ENCODE measurements at regions not wholly inside any gene's neighbourhood (a gene's known extent, or its start where the extent isn't known, plus 50 kb on each side); places are given as distances from the start of the nearest gene placed in this dataset.

DNA sequence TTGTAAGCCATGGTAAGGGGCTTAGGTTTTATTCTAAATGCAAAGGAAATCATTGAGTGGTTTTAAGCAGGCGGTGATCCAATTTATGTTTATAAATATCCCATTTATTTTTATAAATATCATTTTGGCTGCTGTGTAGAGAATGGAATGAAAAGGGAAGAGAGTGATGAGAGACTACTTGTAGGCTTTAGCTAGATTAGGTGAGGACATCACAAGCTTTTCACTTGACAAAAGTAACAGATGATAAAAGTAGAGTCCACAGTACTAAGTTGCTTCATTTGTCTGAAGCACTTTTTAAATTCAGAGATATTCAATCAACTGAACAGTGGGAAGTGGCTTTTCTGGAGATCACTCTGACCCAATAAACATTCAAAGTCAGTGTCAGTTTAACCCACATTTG, 65.4 kb upstream of the FSHR start:
- TF ChIP-seq, protein P1, sequence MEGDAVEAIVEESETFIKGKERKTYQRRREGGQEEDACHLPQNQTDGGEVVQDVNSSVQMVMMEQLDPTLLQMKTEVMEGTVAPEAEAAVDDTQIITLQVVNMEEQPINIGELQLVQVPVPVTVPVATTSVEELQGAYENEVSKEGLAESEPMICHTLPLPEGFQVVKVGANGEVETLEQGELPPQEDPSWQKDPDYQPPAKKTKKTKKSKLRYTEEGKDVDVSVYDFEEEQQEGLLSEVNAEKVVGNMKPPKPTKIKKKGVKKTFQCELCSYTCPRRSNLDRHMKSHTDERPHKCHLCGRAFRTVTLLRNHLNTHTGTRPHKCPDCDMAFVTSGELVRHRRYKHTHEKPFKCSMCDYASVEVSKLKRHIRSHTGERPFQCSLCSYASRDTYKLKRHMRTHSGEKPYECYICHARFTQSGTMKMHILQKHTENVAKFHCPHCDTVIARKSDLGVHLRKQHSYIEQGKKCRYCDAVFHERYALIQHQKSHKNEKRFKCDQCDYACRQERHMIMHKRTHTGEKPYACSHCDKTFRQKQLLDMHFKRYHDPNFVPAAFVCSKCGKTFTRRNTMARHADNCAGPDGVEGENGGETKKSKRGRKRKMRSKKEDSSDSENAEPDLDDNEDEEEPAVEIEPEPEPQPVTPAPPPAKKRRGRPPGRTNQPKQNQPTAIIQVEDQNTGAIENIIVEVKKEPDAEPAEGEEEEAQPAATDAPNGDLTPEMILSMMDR (IDR thresholded peaks at IDR 0.05; ENCODE audit: insufficient read depth, low read length), result no peak
- TF ChIP-seq REST (IDR thresholded peaks at IDR 0.05; ENCODE audit: insufficient replicate concordance, low read depth) (no peak), POLR2AphosphoS5 (IDR thresholded peaks at IDR 0.05; ENCODE audit: low read depth) (no peak)
